Upper lobe of left lung (tissue), 4 donors: ENCODE measurements at regions not wholly inside any gene's neighbourhood (a gene's known extent, or its start where the extent isn't known, plus 50 kb on each side); places are given as distances from the start of the nearest gene placed in this dataset.

Experiments used
- CTCF ChIP-seq, 6 experiments: fragments of 450-650 bp in 4 of 6; fragments of 200-600 bp in 2 of 6; sonication (generic) in 2 of 6; IDR thresholded peaks; one replicate each; pipeline ENCODE4 v1.5.1; 2016 to 2019; ENCODE audit warnings: antibody characterized with exemption in 6 of 6
- POLR2A ChIP-seq, 4 donors: fragments of 450-650 bp; IDR thresholded peaks; one replicate each; pipeline ENCODE4 v1.5.1; 2016 to 2017; ENCODE audit warnings: antibody characterized with exemption in 4 of 4, mild to moderate bottlenecking in 2 of 4

- no peak for TF ChIP-seq CTCF (IDR thresholded peaks at IDR 0.05)
- no peak for TF ChIP-seq POLR2A (IDR thresholded peaks at IDR 0.05)
Observed at GRCh38 chr5:17430241-17430640, 67.8 kb upstream of the TAF11L2 start.
